ENCODE measurements at regions not wholly inside any gene's neighbourhood (a gene's known extent, or its start where the extent isn't known, plus 50 kb on each side); places are given as distances from the start of the nearest gene placed in this dataset.
"Not testable (repeated sequence)": the region's sequence is repeated elsewhere in the genome, so short reads cannot be mapped to it uniquely, and the experiment has no call there.

DNA sequence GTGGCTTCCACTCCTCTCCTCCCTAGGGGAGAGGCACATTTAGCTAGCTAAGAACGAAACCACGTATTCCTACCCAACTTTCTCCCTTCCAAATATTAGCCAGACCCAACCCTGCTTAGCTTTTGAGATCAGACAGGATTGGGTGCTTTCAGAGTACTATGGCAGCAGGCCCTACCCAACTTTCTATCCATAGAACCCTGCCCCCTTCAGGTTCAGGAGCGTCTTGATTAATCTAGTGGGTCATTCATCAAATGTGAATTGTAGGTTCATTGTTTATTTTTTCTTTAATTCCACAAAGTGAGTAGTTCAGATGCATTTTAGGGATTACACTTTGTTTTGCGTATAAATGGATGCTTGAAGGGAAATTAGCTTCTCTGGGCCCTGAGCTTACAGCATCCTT lies 188.3 kb downstream of the MIB1 start:
- no peak for DNase-seq (ENCODE audit: low spot score)

DNA sequence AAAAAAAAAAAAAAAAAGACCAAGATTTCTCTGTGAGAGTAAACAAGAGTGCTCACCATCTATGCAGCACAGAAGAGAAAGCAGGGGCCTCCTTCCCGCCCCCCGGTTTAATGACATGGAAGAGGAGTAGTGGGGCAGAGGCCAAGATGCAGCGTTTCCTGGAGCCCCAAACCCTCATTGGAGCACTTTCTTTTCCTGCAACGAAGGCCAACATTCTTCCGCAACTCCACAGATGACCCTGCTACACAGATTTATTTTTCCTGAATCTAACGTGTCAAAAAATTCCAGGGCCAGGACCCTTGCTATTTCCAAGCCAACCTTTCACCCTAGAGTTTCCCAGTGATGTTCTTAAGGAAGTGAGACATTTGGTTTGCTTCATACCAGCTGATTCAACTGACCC lies 189.6 kb downstream of the MIB1 start:
- no peak for DNase-seq (ENCODE audit: low spot score)

- no peak for DNase-seq (ENCODE audit: low spot score)
Observed at GRCh38 chr18:21933931-21934765, 193.6 kb downstream of the MIB1 start.

DNA sequence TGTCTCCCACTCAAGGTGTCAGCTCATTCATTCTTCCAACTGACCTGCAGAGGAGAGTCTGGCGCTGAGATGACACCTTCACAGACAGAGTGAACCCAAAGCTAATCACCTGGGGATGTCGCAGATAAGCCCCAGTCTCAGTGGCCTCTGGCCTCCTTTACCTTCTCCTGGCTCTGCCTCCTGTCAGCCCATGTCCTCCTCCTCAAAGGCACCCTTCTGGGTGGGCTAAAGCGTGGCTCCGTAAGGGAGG lies 194.1 kb downstream of the MIB1 start:
- DNase-seq (ENCODE audit: low spot score), result no peak

GRCh38 chr18:21943456-21943855 lies 202.9 kb downstream of the MIB1 start:
- DNase-seq (ENCODE audit: low spot score), result no peak

GRCh38 chr18:21949326-21950015 lies 208.9 kb downstream of the MIB1 start:
- DNase-seq (ENCODE audit: low spot score), result no peak

GRCh38 chr18:21955757-21956652 lies 213.4 kb upstream of the GATA6 start:
- peak; percentile 57 for DNase-seq (ENCODE audit: low spot score)

GRCh38 chr18:21958263-21958662 lies 211.1 kb upstream of the GATA6 start:
- no peak for DNase-seq (ENCODE audit: low spot score)

- no peak for DNase-seq (ENCODE audit: low spot score)
Observed at GRCh38 chr18:21958707-21959450, 210.5 kb upstream of the GATA6 start.

GRCh38 chr18:21960189-21960588 lies 209.2 kb upstream of the GATA6 start:
- DNase-seq (ENCODE audit: low spot score), result no peak

DNA sequence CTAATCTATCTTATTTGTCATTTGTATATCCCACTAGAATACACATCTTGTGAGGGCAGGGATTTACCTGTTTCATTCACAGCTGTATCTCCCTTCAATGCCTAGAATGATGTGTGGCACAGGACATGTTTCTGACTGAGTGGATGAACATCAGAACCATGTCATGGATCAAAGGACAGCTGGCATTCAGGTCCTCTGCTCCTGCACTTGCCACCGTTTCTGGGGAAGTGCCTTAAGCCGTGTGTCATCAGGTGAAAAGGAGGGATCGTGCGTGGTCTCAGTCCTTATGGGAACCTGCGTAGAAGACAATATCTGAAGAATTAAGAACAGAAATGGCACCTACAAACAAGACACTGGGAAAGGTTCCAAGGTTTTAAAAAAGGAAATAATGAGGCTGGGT lies 206.1 kb upstream of the GATA6 start:
- DNase-seq (ENCODE audit: low spot score), result no peak

DNA sequence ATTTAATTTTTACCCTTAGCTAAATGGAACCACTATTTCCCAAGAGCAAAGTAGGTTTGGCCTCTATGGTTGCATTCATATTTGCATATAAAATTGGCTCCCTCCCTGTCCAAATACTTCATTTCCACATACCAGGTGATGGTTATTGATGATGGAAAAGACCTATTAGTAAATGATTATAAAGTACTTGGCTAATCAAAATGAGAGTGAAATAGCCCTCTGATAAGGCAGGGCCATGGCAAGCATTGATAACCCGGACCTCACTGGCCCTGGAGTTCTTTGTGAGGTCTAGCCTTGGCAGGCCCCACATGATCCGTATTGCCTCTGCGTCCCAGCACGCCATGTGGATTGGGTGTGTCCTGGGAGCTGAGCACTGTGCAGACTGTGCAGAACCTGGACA lies 201.1 kb upstream of the GATA6 start:
- DNase-seq (ENCODE audit: low spot score), result no peak

- no peak for DNase-seq (ENCODE audit: low spot score)
Observed at GRCh38 chr18:21972281-21972680, 197.1 kb upstream of the GATA6 start.

- not testable (repeated sequence) for DNase-seq (ENCODE audit: low spot score)
Observed at GRCh38 chr18:21975954-21976353, 193.4 kb upstream of the GATA6 start.

GRCh38 chr18:21978546-21979170 lies 190.7 kb upstream of the GATA6 start:
- DNase-seq (ENCODE audit: low spot score), result no peak

DNA sequence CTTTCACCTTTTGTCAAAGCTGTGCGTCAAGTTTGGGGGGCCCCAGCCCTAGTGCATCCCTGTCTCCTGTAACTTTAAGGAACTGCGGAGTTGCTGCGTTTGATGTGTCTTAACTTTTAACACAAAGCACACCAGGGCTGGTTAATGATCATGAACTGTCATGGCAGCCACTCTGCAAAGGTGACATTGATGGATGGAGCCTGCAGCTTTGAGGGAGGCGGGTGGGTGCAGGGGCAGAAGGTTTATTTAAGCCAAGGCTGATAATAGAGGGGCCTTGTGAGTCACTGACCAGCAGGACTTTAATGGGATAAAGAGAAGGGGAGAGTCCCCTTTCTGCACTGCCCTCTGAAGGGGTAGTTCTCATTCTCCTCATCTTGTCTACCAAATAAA lies 190.2 kb upstream of the GATA6 start:
- no peak for DNase-seq (ENCODE audit: low spot score)

DNA sequence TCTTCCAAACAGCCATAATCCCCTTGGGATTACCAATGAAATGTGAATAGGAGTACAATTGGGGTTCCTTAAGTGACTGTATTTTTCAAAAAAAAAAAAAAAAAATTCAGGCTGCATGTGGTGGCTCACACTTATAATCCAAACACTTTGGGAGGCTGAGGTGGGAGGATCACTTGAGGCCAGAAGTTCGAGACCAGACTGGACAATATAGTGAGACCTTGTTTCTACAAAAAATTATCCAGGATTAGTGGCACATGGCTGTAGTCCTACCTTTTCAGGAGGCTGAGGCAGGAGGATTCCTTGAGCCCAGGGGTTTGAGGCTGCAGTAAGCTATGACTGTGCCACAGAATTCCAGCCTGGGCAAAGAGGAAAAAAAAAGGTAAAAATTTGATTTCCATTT lies 189.6 kb upstream of the GATA6 start:
- no peak for DNase-seq (ENCODE audit: low spot score)

DNA sequence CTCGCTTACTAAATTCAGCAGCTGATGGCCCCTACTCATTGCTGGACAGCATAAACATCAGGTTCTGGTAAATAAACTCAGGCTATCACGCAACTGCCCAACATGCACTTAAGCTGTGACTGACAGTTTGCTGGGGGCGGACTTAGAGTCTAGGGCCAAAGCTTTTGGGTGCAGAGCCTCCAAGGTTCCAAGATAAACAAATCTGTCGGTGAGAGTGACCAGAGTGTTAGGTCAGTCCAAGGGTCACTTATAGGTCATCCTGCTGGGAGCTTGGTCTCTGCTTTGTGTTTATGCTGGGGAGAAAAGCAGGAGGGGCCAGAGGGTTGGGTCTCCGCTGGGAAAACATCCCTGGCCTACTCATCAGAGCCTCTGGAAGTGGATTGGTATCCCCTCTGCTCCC lies 188.6 kb upstream of the GATA6 start:
- no peak for DNase-seq (ENCODE audit: low spot score)

- not testable (repeated sequence) for DNase-seq (ENCODE audit: low spot score)
Observed at GRCh38 chr18:21981489-21981888, 187.9 kb upstream of the GATA6 start.

DNA sequence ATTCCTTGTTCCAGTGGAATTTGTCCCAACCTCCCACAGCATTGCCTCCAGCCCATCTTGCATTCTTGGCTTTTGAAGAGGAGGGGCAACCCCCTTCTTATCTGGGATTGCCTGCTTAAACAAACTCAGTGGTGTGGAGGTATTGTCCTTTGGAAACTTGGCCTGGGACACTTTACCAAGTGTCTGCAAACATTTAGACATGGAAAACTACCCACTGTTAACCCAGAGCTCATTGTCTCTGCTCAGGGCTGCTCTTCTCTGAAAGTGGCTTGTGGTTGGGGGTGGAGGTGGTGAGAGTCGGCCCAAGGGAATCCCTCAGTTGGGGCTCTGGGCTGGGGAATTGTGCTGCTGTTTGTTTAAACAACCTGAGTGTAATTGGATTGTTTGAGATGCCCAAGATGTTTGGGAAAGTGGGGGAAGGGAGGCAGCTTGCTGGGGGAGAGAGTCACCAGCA lies 178.3 kb upstream of the GATA6 start:
- DNase-seq (ENCODE audit: low spot score), result peak; percentile 48

DNA sequence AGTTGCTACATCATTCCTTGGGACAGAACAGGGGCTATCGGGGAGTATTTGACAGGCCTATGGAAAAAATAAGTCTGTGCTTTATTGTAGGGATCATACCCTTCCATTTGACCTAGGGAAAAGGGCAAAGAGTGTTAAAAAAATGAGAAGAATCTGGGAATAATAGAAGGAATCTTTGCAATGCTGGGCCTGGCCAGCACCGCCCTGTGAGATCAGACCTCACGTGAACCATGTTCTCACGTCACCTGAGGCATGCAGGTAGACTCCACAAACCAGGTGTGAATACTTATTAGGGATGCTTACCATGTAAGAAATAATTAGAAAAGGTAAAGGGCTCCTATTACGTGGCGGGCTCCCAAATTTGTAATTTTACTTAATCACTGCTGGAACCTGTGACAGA lies 177.5 kb upstream of the GATA6 start:
- no peak for DNase-seq (ENCODE audit: low spot score)

Measured in H4 (cell line).